Urothelium cell line (cell line): ENCODE measurements at regions not wholly inside any gene's neighbourhood (a gene's known extent, or its start where the extent isn't known, plus 50 kb on each side); places are given as distances from the start of the nearest gene placed in this dataset.
"Not testable (repeated sequence)": the region's sequence is repeated elsewhere in the genome, so short reads cannot be mapped to it uniquely, and the experiment has no call there.

Source experiments
- DNase-seq: peaks from one replicate; pipeline ENCODE4 v3.0.0; 2011; ENCODE audit warnings: low spot score, mixed read lengths
- FAIRE-seq: peaks from 2 replicates; lab custom pipeline; 2011; peaks lifted over from hg19 to GRCh38; lab: Jason Lieb, UNC

DNA sequence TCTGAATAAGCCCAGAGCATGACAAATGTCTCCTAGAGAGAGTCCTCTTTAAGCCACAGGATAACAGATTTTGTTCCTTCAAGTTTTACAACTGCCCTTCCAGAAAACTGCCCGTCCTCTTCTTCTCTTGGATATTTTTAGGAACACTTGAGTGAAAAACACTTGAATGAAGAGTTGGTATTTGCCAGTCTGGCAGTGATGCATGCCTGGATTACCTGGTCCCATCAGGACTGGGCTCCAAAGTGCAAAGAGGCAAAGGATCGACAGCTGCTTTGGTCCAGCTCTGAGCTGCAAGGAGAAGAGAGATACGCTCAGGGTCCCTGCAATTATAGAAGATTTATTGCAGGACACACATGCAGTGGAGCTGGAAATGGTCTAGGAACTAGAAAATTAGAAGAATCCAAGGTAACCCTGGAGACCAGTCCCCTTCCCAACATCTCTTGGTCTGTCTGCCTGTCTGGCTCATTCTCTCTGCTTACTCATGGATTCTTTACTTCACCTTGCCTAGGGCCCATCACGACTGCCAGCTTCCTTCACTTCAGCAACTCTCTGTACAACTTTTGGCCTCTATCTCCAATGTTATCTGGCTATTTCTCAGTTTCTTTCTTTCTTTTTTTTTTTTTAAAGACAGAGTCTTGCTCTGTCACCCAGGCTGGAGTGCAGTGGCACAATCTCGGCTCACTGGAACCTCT is 112.1 kb upstream of the SIX2 start:
- DNase-seq (no peak), FAIRE-seq (no peak)

DNA sequence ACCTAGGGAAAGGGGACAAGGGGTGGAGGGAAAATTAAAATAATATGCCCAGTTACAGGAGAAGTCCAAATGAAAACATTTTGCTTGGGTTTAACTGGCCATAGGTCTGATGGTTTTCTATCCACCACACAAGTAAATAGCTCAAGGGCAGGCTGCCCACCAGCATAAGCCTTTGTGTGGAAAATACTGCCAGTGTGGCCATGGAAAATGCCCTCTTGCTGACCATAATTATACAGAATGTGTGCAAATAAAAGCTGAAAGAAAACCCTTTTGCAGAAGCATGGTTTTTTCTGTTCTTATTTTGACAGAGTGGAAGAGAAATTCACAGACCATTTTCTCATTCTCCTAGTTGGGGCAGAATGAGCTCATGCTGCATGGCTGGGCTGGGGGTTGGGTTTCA is 111.3 kb upstream of the SIX2 start:
- no peak for FAIRE-seq

DNA sequence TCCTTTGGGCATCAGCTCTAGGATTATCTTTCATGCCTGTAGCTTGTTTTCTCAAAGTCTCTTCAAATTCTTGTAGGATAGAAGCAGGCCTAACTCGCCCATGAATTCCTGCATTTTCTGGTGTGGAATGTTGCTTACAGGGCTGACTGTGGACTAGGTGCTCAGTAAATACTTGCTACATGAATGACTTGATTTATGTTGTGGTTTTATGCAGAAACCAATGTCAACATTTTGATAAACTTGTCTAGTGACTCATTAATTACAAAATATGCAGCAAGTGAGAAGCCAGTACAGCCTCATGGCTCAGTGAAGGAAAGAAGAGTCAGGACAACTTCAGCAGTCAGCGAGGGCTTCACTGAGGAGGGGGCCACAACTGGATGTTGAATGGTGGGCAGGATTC is 110.6 kb upstream of the SIX2 start:
- FAIRE-seq (peak; percentile 74), DNase-seq (peak; percentile 77)

More for the DNA sequence above, 111.3 kb upstream of the SIX2 start:
- DNase-seq = no peak

DNA sequence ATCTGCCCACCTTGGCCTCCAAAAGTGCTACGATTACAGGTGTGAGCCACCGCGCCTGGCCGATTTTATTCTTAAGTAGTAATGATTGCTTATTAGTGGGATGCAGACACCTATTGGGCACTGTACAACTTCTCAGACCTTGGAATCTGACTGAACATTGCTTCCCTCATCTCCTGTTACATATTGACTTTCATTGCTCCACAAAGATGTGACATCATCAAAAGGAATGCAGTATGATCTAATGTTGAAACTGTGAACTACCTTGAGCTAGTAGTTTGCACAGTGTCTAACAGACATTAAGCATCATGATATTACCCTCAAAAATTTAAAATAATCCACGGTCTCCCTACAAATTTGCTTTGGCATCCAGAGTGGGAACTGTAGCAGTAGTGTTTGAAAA is 109.8 kb upstream of the SIX2 start:
- peak; percentile 59 for DNase-seq
- no peak for FAIRE-seq

DNA sequence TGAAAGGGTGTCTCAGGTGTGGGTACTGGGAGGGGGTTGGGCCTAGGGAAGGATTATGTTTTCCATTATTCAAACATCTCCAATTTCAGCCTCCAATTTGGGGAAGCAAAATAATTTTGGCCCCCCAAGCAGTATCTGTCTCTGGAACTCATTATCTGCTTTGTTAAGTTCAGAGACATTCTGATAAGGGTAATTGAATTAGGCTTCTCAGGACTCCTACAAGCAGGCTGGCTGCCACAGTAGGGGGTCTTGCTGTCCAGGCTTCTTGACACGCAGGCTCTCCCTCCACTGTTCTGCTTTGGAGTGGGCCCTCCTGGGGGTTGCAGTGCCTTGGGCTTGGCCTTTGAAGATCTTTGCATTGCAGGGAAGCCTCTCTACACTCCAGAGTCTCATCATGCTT is 108.1 kb upstream of the SIX2 start:
- no peak for DNase-seq

DNA sequence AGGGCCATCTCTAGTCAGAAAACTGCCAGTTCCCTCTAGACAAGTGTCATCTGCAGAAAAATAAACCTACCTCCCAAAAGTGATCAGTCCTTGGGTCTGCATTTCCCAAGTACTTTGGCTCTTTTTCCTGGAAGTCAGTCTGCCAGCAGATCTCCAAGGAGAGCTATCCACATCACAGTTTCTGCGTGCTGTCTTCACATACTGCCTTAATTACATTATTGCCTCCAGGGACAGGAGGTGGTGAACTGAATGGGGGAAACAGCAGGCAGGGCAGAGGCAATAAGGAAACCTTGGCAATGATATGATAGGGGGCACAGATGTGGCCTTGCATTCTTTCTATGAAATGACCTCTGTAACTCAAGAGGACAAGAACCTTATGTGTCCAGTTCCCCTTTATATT is 105.9 kb upstream of the SIX2 start:
- FAIRE-seq (no peak), DNase-seq (no peak)

More for the DNA sequence above, 108.1 kb upstream of the SIX2 start:
- FAIRE-seq = no peak

DNA sequence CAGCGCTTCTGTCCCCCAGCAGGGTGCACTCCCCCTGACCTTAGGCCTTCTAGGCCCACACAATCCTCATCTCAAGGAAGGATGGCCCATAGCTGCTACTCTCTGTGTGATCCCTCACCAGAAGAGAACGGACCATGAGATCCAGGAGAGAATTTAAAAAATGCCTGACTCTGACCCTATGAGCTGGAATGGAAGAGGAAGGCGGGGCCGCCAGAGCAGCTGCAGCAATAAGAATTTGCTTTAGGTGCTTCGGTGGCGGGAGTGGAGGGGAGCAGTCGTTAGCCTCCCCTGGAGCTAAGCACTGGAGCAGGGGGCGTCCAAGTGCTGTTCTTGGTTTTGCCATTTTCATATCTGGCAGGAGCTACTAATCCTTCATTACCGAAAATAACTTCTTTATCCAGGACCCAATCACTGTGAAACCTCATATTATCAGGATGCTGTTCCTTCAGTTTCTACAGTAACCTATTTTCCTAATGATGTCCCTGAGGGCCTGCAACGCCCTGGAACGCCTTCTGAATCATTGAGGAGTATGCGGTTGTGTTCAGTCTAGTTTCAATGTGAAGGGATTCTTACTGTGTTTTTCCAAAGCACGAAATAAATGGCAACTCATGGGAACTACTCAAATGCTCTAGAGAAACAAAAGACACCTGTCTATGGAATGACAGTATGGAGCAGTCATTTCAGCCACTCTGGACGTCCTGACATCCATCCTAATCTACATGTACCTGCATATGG is 105.1 kb upstream of the SIX2 start:
- FAIRE-seq (no peak), DNase-seq (no peak)

DNA sequence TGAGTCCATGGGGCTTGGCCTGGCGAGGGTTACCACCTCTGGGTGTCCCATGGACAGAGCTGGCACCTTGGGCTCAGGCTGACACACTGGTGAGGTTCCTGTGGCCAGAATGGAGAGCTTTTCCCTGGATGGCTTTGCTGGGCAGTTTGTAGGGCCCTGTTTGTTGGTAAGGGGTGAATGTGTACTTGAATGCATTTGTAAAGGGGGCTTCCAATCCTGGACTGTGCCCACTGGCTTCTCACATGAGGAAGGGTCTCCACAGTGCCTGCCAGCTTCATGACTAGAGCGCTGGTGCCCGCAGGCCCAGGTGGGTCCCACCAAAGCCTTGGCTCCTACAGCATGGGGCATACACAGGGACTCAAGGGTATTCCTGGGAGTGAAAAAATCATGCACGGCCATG is 103.5 kb upstream of the SIX2 start:
- FAIRE-seq = no peak
- no peak for DNase-seq

DNA sequence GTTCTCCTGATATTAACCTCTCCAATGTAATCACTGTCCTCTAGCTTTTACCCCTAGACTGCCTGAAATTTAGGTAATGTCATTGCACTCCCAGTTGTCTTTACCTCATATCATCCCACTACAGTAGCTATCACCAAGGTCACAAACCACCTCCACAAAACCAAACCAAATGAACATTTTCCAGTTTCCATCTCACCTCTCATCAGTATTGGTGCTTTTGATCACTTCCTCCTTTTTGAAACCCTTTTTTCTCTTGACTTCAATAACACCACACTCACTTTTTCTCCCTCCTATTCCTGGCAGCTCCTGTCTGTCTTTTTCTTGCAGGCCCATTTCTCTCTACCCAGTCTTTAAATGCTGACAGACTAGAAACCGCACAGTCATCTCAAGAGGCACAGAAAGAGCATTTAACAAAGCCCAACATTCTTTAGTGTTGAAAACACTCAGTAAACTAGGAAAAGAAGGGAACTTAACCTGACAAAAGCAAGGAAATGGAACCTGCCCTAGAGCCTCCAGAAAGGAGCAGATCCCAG is 95.9 kb upstream of the SIX2 start:
- FAIRE-seq (no peak), DNase-seq (no peak)

DNA sequence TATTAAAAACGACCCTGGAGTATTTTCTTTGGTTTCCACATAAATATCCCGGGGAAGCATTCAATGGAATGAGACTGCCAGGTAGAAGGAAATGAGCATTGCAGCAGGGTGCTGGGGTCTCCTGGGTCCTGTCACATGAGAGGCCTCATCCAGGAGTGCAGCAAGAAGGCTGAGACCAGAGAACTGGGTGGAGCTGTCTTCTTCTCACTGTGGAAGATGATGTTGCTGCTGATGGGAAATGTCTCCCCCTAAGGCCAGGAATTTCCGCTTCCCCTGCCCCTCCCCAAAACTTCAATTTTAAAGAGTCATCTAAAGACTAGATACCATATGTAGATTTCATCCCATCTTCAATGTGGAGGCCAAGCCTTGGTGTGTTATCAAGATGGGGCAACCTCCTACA is 95.2 kb upstream of the SIX2 start:
- DNase-seq (no peak), FAIRE-seq (no peak)

DNA sequence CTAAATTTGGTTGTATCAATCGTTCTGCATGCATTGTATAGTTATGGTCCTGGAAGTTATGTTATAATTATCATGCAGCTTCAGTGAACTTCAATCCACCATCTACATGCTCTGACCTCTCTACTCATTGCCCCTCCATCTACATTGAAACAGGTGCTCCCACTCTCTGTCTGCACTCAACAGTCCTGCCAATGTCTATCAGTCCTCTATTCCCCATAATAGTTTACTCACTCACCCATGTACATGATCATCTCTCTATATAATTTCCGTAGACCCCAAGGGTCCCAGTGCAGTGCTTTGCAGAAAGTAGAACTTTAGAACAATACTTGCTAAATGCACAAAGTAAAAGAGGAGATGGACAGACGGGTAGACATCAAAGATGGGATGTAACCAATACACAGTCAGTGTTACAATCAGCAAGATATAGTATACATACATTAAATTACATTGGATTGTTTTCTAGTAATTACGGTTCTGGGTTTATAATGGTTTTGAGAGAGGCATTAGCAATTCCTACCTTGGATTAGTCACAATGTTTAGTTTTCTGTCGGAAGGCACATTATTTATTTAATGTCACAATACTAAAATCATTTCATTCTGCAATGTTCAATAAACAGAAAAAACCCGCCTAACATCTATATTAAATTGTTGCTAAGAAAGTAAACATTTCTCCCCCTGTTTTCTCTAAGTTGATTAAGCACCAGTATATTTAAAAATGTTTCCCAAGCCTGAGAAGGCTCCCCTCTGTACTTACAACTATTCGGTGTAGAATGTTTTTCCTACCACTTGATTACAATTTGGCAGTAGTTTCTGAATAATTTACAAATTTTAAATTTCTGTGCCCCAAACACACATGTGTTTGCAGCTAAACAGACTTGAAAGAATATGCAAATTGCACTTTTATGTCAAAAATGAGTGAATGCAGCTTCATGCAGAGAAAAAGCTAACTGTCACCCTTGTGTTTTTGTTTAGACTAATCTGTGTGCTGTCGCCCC is 94.4 kb upstream of the SIX2 start:
- DNase-seq (no peak), FAIRE-seq (no peak)

DNA sequence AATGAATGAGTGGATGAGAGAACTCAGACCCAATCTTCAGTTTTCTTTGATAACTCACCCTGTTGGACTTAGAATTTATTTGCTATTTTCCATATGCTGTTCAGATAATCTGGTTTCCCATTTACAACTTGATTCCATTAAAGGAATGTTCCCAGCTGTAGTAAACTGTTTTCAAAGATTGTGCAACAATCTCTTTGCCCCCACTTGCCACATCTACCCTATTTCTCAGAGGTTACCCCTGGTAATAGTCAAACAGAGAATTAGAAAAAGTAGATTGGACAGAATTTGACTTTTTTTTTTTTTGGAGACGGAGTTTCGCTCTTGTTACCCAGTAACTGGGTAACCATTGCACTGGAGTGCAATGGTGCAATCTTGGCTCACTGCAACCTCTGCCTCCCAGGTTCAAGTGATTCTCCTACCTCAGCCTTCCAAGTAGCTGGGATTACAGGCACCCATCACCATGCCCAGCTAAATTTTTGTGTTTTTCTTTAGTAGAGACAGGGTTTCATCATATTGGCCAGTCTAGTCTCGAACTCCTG is 93.4 kb upstream of the SIX2 start:
- no peak for FAIRE-seq
- no peak for DNase-seq

DNA sequence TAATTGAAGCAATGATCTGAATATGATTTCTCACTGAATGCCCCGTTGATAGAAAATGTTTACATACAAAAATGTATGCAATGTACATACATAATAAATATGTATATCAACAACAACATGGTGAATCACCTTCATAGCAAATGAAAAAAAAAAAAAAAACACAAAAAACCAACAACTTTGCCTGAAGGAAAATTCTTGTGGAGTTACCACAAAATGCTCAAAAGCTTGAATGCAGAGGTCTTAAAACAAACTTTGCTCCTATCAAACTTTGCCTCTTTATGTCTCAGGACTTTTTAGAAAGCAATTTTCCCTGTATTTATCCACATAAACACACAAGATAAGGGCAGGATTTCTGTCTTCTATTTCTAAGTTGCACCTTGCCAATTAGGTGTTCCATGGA is 92.9 kb upstream of the SIX2 start:
- no peak for FAIRE-seq
- no peak for DNase-seq

DNA sequence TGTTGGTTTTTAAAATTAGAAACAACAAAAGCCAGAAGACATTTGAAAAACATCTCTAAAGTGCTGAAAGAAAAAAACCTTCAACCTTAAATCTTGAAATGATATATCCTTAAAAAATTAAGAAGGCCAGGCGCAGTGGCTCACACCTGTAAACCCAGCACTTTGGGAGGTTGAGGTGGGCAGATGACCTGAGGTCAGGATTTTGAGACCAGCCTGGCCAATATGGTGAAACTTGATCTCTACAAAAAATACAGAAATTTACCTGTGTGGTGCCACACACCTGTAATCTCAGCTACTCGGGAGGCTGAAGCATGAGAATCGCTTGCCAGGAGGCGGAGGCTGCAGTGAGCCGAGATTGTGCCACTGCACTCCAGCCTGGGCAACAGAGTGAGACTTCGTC is 87.7 kb upstream of the SIX2 start:
- no peak for FAIRE-seq
- DNase-seq = no peak

DNA sequence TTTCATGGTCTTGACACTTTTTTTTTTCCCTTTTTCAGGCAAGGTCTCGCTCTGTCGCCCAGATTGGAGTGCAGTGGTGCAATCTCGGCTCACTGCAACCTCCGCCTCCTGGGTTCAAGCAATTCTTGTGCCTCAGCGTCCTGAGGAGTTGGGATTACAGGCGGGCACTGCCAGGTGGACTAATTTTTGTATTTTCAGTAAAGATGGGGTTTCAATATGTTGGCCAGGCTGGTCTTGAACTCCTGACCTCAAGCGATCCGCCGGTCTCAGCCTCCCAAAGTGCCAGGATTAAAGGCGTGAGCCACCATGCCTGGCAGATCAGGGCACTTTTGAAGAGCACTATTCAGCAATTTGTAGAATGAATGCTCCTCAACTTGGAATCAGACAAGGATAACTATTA is 86.8 kb upstream of the SIX2 start:
- DNase-seq, FAIRE-seq: not testable (repeated sequence)

DNA sequence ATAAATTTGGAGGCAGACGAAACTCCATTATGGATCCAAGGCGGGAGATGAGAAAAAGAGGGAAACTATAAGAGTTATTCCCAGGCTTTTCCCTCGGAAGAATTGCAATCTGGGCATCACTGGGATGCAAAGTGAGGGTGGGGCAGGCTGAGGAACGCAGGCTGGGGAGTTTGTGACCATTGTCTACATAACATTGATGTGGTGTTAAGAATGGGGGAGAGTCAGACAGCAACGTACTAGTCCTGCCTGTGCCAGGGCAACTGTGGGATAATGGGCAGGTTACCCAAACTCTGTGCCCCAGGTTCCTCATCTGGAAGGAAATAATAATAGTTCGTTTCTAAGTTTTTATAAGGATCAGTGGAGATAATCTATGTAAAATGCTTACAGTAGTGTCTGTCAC is 84.4 kb upstream of the SIX2 start:
- no peak for DNase-seq
- no peak for FAIRE-seq

DNA sequence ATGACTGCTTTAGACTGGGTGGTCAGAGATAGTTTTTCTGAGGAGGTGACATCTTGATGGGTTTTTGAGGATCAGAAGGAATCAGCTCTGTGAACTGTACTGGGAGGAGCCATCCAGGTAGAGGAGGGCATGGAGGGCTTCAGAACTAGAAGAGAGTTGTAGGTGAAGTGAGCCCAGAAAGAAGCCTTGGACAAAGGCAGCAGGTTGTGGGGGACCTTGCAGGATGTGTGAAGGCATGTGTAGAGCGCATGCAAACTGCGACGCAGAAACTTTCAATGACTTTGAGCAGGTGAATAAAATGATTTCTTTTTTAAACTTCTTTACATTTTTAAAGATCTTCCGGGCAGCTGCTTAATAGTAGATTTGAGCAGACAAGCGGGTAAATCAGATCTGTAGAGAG is 83.9 kb upstream of the SIX2 start:
- DNase-seq (no peak), FAIRE-seq (no peak)

DNA sequence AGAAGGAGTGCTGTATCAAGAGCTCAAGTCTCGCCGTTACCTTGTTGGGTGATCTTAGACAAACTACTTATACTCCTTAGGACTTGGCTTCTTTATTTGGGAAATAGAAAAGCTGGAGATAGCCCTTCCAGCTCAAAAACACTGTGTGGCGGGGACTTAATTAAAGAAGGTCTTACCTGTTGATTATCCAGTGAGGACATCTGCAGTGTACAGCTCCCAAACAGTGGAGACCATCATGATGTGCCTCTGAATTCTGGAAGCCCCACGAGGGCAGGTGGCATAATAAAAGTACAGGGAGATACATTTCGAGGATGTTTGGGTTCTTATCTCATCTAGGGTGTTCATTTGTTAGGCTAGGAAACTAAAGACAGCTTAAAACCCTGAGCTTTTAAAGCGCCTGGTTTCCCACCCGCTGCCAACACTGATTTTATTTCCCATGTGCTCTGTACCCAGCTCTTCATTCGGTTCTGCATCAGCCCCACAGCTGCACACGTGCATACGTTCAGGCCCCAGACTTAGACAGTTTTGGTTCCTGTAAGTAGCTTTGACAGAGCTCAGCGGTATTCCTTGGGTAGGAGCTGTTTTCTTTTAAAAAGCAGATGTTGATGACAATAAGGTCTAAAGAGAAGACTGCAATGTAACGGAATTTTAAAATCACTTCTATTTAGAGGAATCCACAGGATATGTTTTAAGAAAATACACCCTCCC is 80.5 kb upstream of the SIX2 start:
- no peak for DNase-seq
- FAIRE-seq = no peak

DNA sequence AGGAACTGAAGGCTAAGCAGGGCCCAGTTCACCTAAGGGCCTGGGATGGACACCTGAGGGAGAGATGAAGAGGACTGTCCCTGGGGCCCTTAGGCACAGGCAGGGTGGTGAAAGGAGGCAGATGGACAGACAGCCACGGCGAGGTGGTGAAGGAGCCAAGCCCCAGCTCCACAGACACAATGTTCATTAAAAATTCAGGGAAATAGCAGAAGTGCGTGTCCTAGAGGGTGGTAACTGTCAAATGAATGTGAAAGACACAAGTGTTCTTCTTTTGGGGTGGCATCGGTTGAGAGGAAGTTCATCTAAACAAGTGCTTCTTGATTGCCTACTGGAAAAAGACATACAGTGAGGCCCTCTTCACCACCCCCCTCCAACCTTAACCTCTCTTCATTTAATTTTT is 76.2 kb upstream of the SIX2 start:
- DNase-seq (no peak), FAIRE-seq (no peak)

DNA sequence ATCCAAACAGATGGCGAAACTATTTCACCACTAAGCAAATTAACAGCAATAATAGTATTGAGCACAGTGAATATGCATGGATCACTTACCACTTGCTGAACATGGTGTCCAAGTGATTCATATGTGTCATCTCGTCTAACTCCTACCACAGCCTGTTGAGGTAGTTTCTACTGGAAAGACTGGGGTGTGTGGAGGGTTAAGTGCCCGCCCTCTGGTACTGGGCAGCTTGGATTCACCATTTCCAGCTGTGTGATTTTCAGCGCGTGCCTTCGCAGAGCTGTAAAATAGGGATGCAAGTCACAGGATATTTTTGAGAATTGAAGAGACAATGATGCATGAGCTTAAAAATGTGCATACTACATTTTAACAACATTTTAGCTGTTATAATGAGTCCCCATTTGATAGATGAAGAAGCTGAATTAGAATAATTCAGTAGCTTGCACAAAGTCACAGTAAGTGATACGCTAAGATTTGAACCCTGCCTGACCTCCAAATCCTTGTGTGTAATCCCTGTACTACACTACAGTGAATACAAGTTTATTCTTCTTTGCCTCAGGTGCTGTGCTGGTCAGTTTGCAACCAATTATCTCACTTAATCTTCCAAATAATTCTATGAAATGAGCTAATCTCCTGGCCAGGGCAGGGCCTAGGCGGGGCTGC is 75.2 kb upstream of the SIX2 start:
- FAIRE-seq (no peak), DNase-seq (no peak)
